T-cell (primary cell): ENCODE measurements at regions not wholly inside any gene's neighbourhood (a gene's known extent, or its start where the extent isn't known, plus 50 kb on each side); places are given as distances from the start of the nearest gene placed in this dataset.

Experiments
- ATAC-seq, 4 experiments: fragments of 200-7000 bp in 3 of 4; fragments of 150-1000 bp in 1 of 4; cut with Tn5 transposase; replicated peaks in 1 of 4; 1 replicate in 3 of 4; 2 replicates in 1 of 4; pipeline ENCODE4 v1.10.0; 2021; ENCODE audit warnings: moderate library complexity in 3 of 4, mild to moderate bottlenecking in 2 of 4, moderate number of reproducible peaks in 1 of 4
- CTCF ChIA-PET, 2 donors: fragments of 300-600 bp; sonication (Branson Sonifier 250); formaldehyde crosslinking; loops; one replicate each; lab custom pipeline; 2022; ENCODE audit warnings: antibody characterized with exemption in 2 of 2; lab: Charles Lee
- POLR2A ChIA-PET, 2 donors: fragments of 300-600 bp; sonication (Branson Sonifier 250); formaldehyde crosslinking; loops; one replicate each; lab custom pipeline; 2022; ENCODE audit warnings: antibody characterized with exemption in 2 of 2; lab: Charles Lee
- DNase-seq, 35 experiments: peaks; one replicate each; pipeline versions ENCODE4 v3.0.0 to v3.0.0-alpha.2; 2013 to 2023
- H3K27ac ChIP-seq: one replicate; pipeline ENCODE4 v1.5.1; 2013; ENCODE audit warnings: low read length
- H3K27me3 ChIP-seq, 2 experiments: replicated peaks in 1 of 2; 1 replicate in 1 of 2; 2 replicates in 1 of 2; pipeline versions ENCODE4 v1.6.1 to v1.7.0; 2013; ENCODE audit warnings: low read length in 1 of 2, mixed read lengths in 1 of 2; ENCODE audit not compliant: control insufficient read depth in 2 of 2, insufficient read depth in 2 of 2; ENCODE audit errors: extremely low read depth in 1 of 2
- H3K36me3 ChIP-seq, 2 donors: 1 replicate in 1 of 2; 2 replicates in 1 of 2; pipeline versions ENCODE4 v1.6.1 to v1.7.0; 2013; ENCODE audit warnings: low read length in 1 of 2; ENCODE audit not compliant: control insufficient read depth in 2 of 2, insufficient read depth in 1 of 2; ENCODE audit errors: extremely low read depth in 1 of 2
- H3K4me1 ChIP-seq, 2 experiments: 1 replicate in 1 of 2; 2 replicates in 1 of 2; pipeline versions ENCODE4 v1.6.1 to v1.7.0; 2013; ENCODE audit warnings: low read length in 2 of 2, mixed read lengths in 1 of 2; ENCODE audit not compliant: insufficient read depth in 2 of 2, control insufficient read depth in 1 of 2; ENCODE audit errors: extremely low read depth in 1 of 2
- H3K4me3 ChIP-seq, 2 donors: 1 replicate in 1 of 2; 2 replicates in 1 of 2; pipeline versions ENCODE4 v1.5.1 to v1.7.0; 2013; ENCODE audit warnings: mild to moderate bottlenecking in 2 of 2, low read length in 1 of 2, moderate library complexity in 1 of 2; ENCODE audit not compliant: control insufficient read depth in 1 of 2; ENCODE audit errors: extremely low read depth in 1 of 2
- H3K9me3 ChIP-seq: 2 replicates; pipeline ENCODE4 v1.7.0; 2013
- H3K27ac Mint-ChIP-seq, 2 donors: one replicate each; pipeline ENCODE4 v1.8.0; 2020 to 2021; ENCODE audit warnings: mild to moderate bottlenecking in 2 of 2, mixed read lengths in 2 of 2
- H3K27me3 Mint-ChIP-seq, 2 donors: one replicate each; pipeline ENCODE4 v1.8.0; 2021 to 2022; ENCODE audit warnings: mixed read lengths in 2 of 2
- H3K36me3 Mint-ChIP-seq: one replicate; pipeline ENCODE4 v1.8.0; 2021; ENCODE audit warnings: mixed read lengths
- H3K4me1 Mint-ChIP-seq, 3 donors: one replicate each; pipeline ENCODE4 v1.8.0; 2020 to 2022; ENCODE audit warnings: mixed read lengths in 3 of 3, mild to moderate bottlenecking in 1 of 3
- H3K4me3 Mint-ChIP-seq, 3 donors: one replicate each; pipeline ENCODE4 v1.8.0; 2020 to 2022; ENCODE audit warnings: mild to moderate bottlenecking in 3 of 3, mixed read lengths in 3 of 3, moderate library complexity in 3 of 3
- H3K9me3 Mint-ChIP-seq, 3 donors: one replicate each; pipeline ENCODE4 v1.8.0; 2020 to 2022; ENCODE audit warnings: mixed read lengths in 3 of 3
- WGBS: methylation state at CpG from one replicate; pipeline ENCODE4 v1.1.5; 2013; ENCODE audit warnings: missing lambda C conversion rate; ENCODE audit not compliant: insufficient coverage; 5-methylcytosine and 5-hydroxymethylcytosine counted together

- Histone ChIP-seq H3K27ac (no peak overlapping the region), H3K27me3 (no peaks in the 10 kb centered on the region), H3K4me1 (no peaks in the 10 kb centered on the region), H3K9me3 (no peaks in the 10 kb centered on the region), H3K4me3 (no peak overlapping the region), H3K36me3 (no peaks in the 10 kb centered on the region)
- peaks cover 0 to 3% of the 10 kb centered on the region in 2 donors for H3K27me3 Mint-ChIP-seq
- no peaks in the 10 kb centered on the region for H3K36me3 Mint-ChIP-seq
- DNase-seq (no peak), ATAC-seq (no peak)
- peaks cover 0 to 9% (median 0%) of the 10 kb centered on the region in 3 donors for H3K4me1 Mint-ChIP-seq
- H3K27ac Mint-ChIP-seq, result no peak overlapping the region
- ChIA-PET CTCF (no interaction called here), POLR2A (interaction anchor here in 1 of 2 donors (0.7 kb wide), 1 partner anchor 809 kb away, joined by 4 read pairs; no protein-coding TSS in a partner anchor)
- no peak overlapping the region for H3K4me3 Mint-ChIP-seq
- no peaks in the 10 kb centered on the region for H3K9me3 Mint-ChIP-seq
These were observed 180.3 kb upstream of the HS3ST1 start for GRCh38 chr4:11608992-11609391.

- 57% methylated on average over 1 of the region's 1 CpG for WGBS
- no peaks in the 10 kb centered on the region for H3K36me3 Mint-ChIP-seq
- no peak for ATAC-seq
These were observed 177.4 kb upstream of the HS3ST1 start for GRCh38 chr4:11606078-11606477.

DNA sequence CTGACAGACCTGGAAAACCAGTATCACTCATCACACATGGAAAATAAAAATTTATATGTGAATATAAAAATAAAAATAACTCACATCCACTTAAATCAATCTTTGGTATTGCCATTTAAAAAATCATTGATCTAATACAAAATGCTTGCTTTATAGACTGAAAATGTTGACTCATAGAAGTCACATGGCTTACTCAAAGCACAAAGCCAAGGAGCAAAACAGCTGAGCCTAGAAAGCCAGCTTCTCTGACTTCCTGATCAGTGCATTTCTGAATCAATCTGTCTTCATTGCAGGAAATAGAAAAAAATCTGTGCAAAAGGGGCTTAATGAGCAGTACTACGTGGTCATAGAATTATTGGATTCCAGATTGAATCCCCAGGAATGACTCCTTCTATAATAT is 176.9 kb upstream of the HS3ST1 start:
- WGBS, result no CpG with 5 or more reads among the region's 1 CpG
- Histone ChIP-seq H3K36me3 (no peaks in the 10 kb centered on the region), H3K27ac (no peak overlapping the region), H3K4me3 (no peak overlapping the region), H3K4me1 (no peaks in the 10 kb centered on the region), H3K27me3 (no peaks in the 10 kb centered on the region), H3K9me3 (no peaks in the 10 kb centered on the region)
- Mint-ChIP-seq H3K4me3 (no peak overlapping the region), H3K27ac (no peak overlapping the region), H3K27me3 (peaks cover 3 to 4% of the 10 kb centered on the region in 2 donors), H3K4me1 (peaks cover 0 to 9% (median 0%) of the 10 kb centered on the region in 3 donors), H3K9me3 (no peaks in the 10 kb centered on the region), H3K36me3 (no peaks in the 10 kb centered on the region)
- DNase-seq, result no peak
- no peak for ATAC-seq
- POLR2A ChIA-PET, result no interaction called here
- CTCF ChIA-PET, result no interaction called here

More at GRCh38 chr4:11606078-11606477, 177.4 kb upstream of the HS3ST1 start:
- Mint-ChIP-seq H3K27ac (no peak overlapping the region), H3K27me3 (peaks cover 3% of the 10 kb centered on the region in 2 donors), H3K9me3 (no peaks in the 10 kb centered on the region), H3K4me3 (no peak overlapping the region), H3K4me1 (peaks cover 0 to 9% (median 0%) of the 10 kb centered on the region in 3 donors)
- DNase-seq, result no peak
- H3K36me3 ChIP-seq, result no peaks in the 10 kb centered on the region
- ChIA-PET CTCF (no interaction called here), POLR2A (no interaction called here)
- no peak overlapping the region for H3K27ac ChIP-seq
- no peaks in the 10 kb centered on the region for H3K27me3 ChIP-seq
- no peak overlapping the region for H3K4me3 ChIP-seq
- H3K4me1 ChIP-seq, result no peaks in the 10 kb centered on the region
- H3K9me3 ChIP-seq, result no peaks in the 10 kb centered on the region

- Histone ChIP-seq H3K9me3 (no peaks in the 10 kb centered on the region), H3K27ac (no peak overlapping the region), H3K27me3 (no peaks in the 10 kb centered on the region), H3K36me3 (no peaks in the 10 kb centered on the region), H3K4me1 (no peaks in the 10 kb centered on the region), H3K4me3 (no peak overlapping the region)
- H3K9me3 Mint-ChIP-seq, result no peaks in the 10 kb centered on the region
- peaks cover 0 to 9% (median 0%) of the 10 kb centered on the region in 3 donors for H3K4me1 Mint-ChIP-seq
- no peak overlapping the region for H3K4me3 Mint-ChIP-seq
- WGBS, result no CpG with 5 or more reads among the region's 3 CpGs
- POLR2A ChIA-PET, result no interaction called here
- CTCF ChIA-PET, result no interaction called here
- H3K27me3 Mint-ChIP-seq, result peaks cover 3 to 4% of the 10 kb centered on the region in 2 donors
- no peak for DNase-seq
- H3K36me3 Mint-ChIP-seq, result no peaks in the 10 kb centered on the region
- ATAC-seq, result no peak
- no peak overlapping the region for H3K27ac Mint-ChIP-seq
These were observed 176.1 kb upstream of the HS3ST1 start for GRCh38 chr4:11604821-11605220.

- H3K27me3 ChIP-seq, result no peaks in the 10 kb centered on the region
- peaks cover 3 to 4% of the 10 kb centered on the region in 2 donors for H3K27me3 Mint-ChIP-seq
- DNase-seq (no peak), ATAC-seq (no peak)
- H3K4me1 ChIP-seq, result no peaks in the 10 kb centered on the region
- no peaks in the 10 kb centered on the region for H3K36me3 ChIP-seq
- ChIA-PET CTCF (no interaction called here), POLR2A (no interaction called here)
- no peaks in the 10 kb centered on the region for H3K36me3 Mint-ChIP-seq
- H3K9me3 Mint-ChIP-seq, result no peaks in the 10 kb centered on the region
- 71% methylated on average over 2 of the region's 6 CpGs for WGBS
- peaks cover 0 to 9% (median 0%) of the 10 kb centered on the region in 3 donors for H3K4me1 Mint-ChIP-seq
- H3K27ac Mint-ChIP-seq, result no peak overlapping the region
- no peak overlapping the region for H3K27ac ChIP-seq
- H3K9me3 ChIP-seq, result no peaks in the 10 kb centered on the region
- H3K4me3 ChIP-seq, result no peak overlapping the region
- H3K4me3 Mint-ChIP-seq, result no peak overlapping the region
These were observed 175.0 kb upstream of the HS3ST1 start for GRCh38 chr4:11603591-11604194.

GRCh38 chr4:11602606-11603340 is 174.1 kb upstream of the HS3ST1 start:
- Histone ChIP-seq H3K27ac (no peak overlapping the region), H3K9me3 (no peaks in the 10 kb centered on the region), H3K4me1 (no peaks in the 10 kb centered on the region), H3K36me3 (no peaks in the 10 kb centered on the region), H3K27me3 (no peaks in the 10 kb centered on the region), H3K4me3 (no peak overlapping the region)
- CTCF ChIA-PET, result interaction anchor here in 1 of 2 donors (0.5 kb wide), 1 partner anchor 174 kb away, joined by 4 read pairs; no protein-coding TSS in a partner anchor
- ATAC-seq (no peak), DNase-seq (no peak)
- no peak overlapping the region for H3K27ac Mint-ChIP-seq
- POLR2A ChIA-PET, result no interaction called here
- H3K9me3 Mint-ChIP-seq, result no peaks in the 10 kb centered on the region
- H3K4me1 Mint-ChIP-seq, result peaks cover 0 to 9% (median 1%) of the 10 kb centered on the region in 3 donors
- no peak overlapping the region for H3K4me3 Mint-ChIP-seq
- no peaks in the 10 kb centered on the region for H3K36me3 Mint-ChIP-seq
- WGBS, result no CpG with 5 or more reads among the region's 7 CpGs
- H3K27me3 Mint-ChIP-seq, result peaks cover 3 to 4% of the 10 kb centered on the region in 2 donors
